ENCODE measurements at regions not wholly inside any gene's neighbourhood (a gene's known extent, or its start where the extent isn't known, plus 50 kb on each side); places are given as distances from the start of the nearest gene placed in this dataset.

DNA sequence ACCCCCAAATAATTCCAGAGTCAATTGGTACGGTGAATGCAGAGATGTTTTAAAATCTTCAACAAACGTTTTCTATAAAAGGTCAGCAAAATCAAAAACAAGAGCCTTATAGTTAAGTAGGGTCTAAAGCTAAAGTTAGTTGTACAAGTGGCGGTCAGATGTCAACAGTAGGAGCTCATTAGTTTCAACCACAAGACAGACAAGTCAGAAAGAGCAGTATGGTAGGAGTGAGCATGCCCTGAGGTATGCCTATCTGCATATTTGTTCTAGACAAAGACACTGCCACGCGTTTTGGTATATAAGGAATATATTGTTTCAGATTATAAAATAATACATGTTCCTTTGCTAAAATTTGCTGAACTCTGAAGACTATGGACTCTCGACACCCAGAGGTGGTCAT, 431.5 kb upstream of the KIF2B start:
- no peaks in the 10 kb centered on the region for H3K36me3 ChIP-seq (ENCODE audit: control insufficient read depth in 2 of 2, extremely low read depth in 1 of 2, insufficient read depth in 2 of 2, low read length in 2 of 2)
- no peak overlapping the region for H2AFZ ChIP-seq (ENCODE audit: low read depth, low read length)
- no peak overlapping the region for H3K9ac ChIP-seq (replicated peaks; ENCODE audit: extremely low read depth, insufficient read depth, low read length)
- H3K9me1 ChIP-seq (replicated peaks; ENCODE audit: control insufficient read depth, extremely low read depth, insufficient read depth, low read length), result no peaks in the 10 kb centered on the region
- dilution Hi-C loops (cut with MboI; ENCODE audit: extremely low pct_ligation_motif_present, low sequenced_read_pairs), result no loop called here
- TF ChIP-seq JUN (IDR thresholded peaks at IDR 0.05; ENCODE audit: borderline replicate concordance, insufficient read depth, insufficient read length, low read depth), result no peak
- TF ChIP-seq POLR2AphosphoS5 (IDR thresholded peaks at IDR 0.05; ENCODE audit: insufficient read depth, low read depth, low read length), result no peak
- TF ChIP-seq MYC (IDR thresholded peaks at IDR 0.05; ENCODE audit: low read depth, low read length), result no peak
- TF ChIP-seq GATA2 (IDR thresholded peaks at IDR 0.05; ENCODE audit: insufficient read depth, insufficient read length, low read depth, low read length), result no peak
- no peak for TF ChIP-seq FOS (IDR thresholded peaks at IDR 0.05; ENCODE audit: borderline replicate concordance, insufficient read depth, low read length)
- TF ChIP-seq EZH2 (IDR thresholded peaks at IDR 0.05; ENCODE audit: borderline replicate concordance, low read depth, low read length, severe bottlenecking), result no peak
- TF ChIP-seq, protein P1, sequence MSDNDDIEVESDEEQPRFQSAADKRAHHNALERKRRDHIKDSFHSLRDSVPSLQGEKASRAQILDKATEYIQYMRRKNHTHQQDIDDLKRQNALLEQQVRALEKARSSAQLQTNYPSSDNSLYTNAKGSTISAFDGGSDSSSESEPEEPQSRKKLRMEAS (IDR thresholded peaks at IDR 0.05; ENCODE audit: insufficient read depth, insufficient read length), result no peak
- TF ChIP-seq, protein P2, sequence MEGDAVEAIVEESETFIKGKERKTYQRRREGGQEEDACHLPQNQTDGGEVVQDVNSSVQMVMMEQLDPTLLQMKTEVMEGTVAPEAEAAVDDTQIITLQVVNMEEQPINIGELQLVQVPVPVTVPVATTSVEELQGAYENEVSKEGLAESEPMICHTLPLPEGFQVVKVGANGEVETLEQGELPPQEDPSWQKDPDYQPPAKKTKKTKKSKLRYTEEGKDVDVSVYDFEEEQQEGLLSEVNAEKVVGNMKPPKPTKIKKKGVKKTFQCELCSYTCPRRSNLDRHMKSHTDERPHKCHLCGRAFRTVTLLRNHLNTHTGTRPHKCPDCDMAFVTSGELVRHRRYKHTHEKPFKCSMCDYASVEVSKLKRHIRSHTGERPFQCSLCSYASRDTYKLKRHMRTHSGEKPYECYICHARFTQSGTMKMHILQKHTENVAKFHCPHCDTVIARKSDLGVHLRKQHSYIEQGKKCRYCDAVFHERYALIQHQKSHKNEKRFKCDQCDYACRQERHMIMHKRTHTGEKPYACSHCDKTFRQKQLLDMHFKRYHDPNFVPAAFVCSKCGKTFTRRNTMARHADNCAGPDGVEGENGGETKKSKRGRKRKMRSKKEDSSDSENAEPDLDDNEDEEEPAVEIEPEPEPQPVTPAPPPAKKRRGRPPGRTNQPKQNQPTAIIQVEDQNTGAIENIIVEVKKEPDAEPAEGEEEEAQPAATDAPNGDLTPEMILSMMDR (IDR thresholded peaks at IDR 0.05; ENCODE audit: extremely low read depth in 1 of 2, insufficient read depth in 1 of 2, low read depth in 1 of 2, low read length in 2 of 2), result no peak
- TF ChIP-seq POLR2A (IDR thresholded peaks at IDR 0.05; ENCODE audit: low read depth, low read length), result no peak
- H3K27me3 ChIP-seq (ENCODE audit: control insufficient read depth in 2 of 2, insufficient read depth in 2 of 2, low read length in 2 of 2), result no peaks in the 10 kb centered on the region
- FAIRE-seq (no peak), DNase-seq (ENCODE audit: low read depth, low spot score) (no peak)
- peaks cover 2% of the 10 kb centered on the region for H3K9me3 ChIP-seq (replicated peaks; ENCODE audit: control insufficient read depth, insufficient read depth, low read length)
- H4K20me1 ChIP-seq (replicated peaks; ENCODE audit: control insufficient read depth, extremely low read depth, insufficient read depth, low read length), result no peaks in the 10 kb centered on the region
- H3K79me2 ChIP-seq (ENCODE audit: control insufficient read depth, insufficient read depth, low read length), result no peaks in the 10 kb centered on the region
- no TSS peak for BruUV-seq (replicated peaks)
- intact Hi-C loops (cut with micrococcal nuclease), result no loop called here
- CTCF ChIA-PET, result no interaction called here
- no peak overlapping the region for H3K4me2 ChIP-seq (ENCODE audit: insufficient read depth, low read length)
- no peaks in the 10 kb centered on the region for H3K4me1 ChIP-seq (ENCODE audit: control insufficient read depth, extremely low read depth, insufficient read depth, low read length)
- POLR2A ChIA-PET, result no interaction called here
- H3K27ac ChIP-seq (ENCODE audit: insufficient read depth, low read depth, low read length), result no peak overlapping the region
- no peak overlapping the region for H3K4me3 ChIP-seq (replicated peaks in 1 of 3; ENCODE audit: insufficient read depth in 1 of 3, low read depth in 1 of 3, low read length in 3 of 3)
